A549 (cell line): ENCODE measurements at regions not wholly inside any gene's neighbourhood (a gene's known extent, or its start where the extent isn't known, plus 50 kb on each side); places are given as distances from the start of the nearest gene placed in this dataset.
A peak's percentile ranks its signal among the peaks of the same experiment; 100 is the strongest.

ENCODE experiments used
- ATAC-seq, 2 experiments: fragments of 200-7000 bp in 1 of 2; fragments of >200 bp in 1 of 2; cut with Nextera tagmentation in 1 of 2; cut with Tn5 transposase in 1 of 2; 3 replicates each; pipeline versions ENCODE4 v1.8.0 to v1.9.1; 2018 to 2020; ENCODE audit warnings: mild to moderate bottlenecking in 1 of 2, moderate library complexity in 1 of 2
- CTCF ChIA-PET: fragments of 300-600 bp; sonication (Branson Sonifier 250); formaldehyde crosslinking; extraction: SDS; loops from one replicate; lab custom pipeline; 2021; ENCODE audit warnings: antibody characterized with exemption, inconsistent platforms; lab: Yijun Ruan, JAX
- POLR2A ChIA-PET: fragments of 350-600 bp; formaldehyde crosslinking; extraction: SDS; loops from one replicate; lab custom pipeline; 2021; ENCODE audit warnings: antibody characterized with exemption, inconsistent platforms; lab: Yijun Ruan, JAX
- DNase-seq, 2 experiments: peaks; one replicate each; pipeline versions ENCODE4 v3.0.0 to v3.0.0-alpha.2; 2011 to 2016; ENCODE audit warnings: low read depth in 1 of 2, low spot score in 1 of 2
- FAIRE-seq: peaks from 2 replicates; lab custom pipeline; 2011; peaks lifted over from hg19 to GRCh38; lab: Jason Lieb, UNC
- H3K27ac ChIP-seq, 2 experiments: fragments of >200 bp; sonication (Bioruptor Twin); formaldehyde crosslinking; 3 replicates each; pipeline ENCODE4 v1.5.1; 2016 to 2017
- H3K4me1 ChIP-seq: fragments of >200 bp; sonication (Bioruptor Twin); formaldehyde crosslinking; 3 replicates; pipeline ENCODE4 v1.6.1; 2016
- H3K4me2 ChIP-seq: fragments of >200 bp; sonication (Bioruptor Twin); formaldehyde crosslinking; 3 replicates; pipeline ENCODE4 v1.6.1; 2016
- H3K4me3 ChIP-seq: fragments of >200 bp; sonication (Bioruptor Twin); formaldehyde crosslinking; 3 replicates; pipeline ENCODE4 v1.5.1; 2016
- H3K9me3 ChIP-seq: fragments of >200 bp; sonication (Bioruptor Twin); formaldehyde crosslinking; 3 replicates; pipeline ENCODE4 v1.6.1; 2016
- ESRRA ChIP-seq: fragments of 150-350 bp; IDR thresholded peaks from 2 replicates; pipeline ENCODE4 v1.6.1; 2014; ENCODE audit warnings: mild to moderate bottlenecking, low read length, borderline replicate concordance
- FOXS1 ChIP-seq: fragments of 250-450 bp; sonication (Bioruptor Pico); IDR thresholded peaks from 2 replicates; pipeline ENCODE4 v1.5.0; 2020; ENCODE audit warnings: mild to moderate bottlenecking, moderate library complexity
- GATA3 ChIP-seq: IDR thresholded peaks from 2 replicates; pipeline ENCODE4 v1.6.1; 2012; ENCODE audit warnings: borderline replicate concordance
- HDAC2 ChIP-seq: fragments of 200-600 bp; sonication (generic); IDR thresholded peaks from 2 replicates; pipeline ENCODE4 v1.6.1; 2016
- HES2 ChIP-seq: fragments of >200 bp; sonication (Bioruptor Twin); formaldehyde crosslinking; IDR thresholded peaks from 2 replicates; pipeline ENCODE4 v1.6.1; 2016
- HEYL ChIP-seq: fragments of 250-450 bp; sonication (Bioruptor Pico); IDR thresholded peaks from 2 replicates; pipeline ENCODE4 v1.8.0; 2021; ENCODE audit warnings: mild to moderate bottlenecking, moderate library complexity
- HOXB13 ChIP-seq: fragments of 250-450 bp; sonication (Bioruptor Pico); IDR thresholded peaks from 2 replicates; pipeline ENCODE4 v1.5.0; 2020; ENCODE audit warnings: low read depth, mild to moderate bottlenecking, moderate library complexity
- HOXB5 ChIP-seq: fragments of 250-450 bp; sonication (Bioruptor Pico); IDR thresholded peaks from 2 replicates; pipeline ENCODE4 v1.5.0; 2020; ENCODE audit warnings: mild to moderate bottlenecking, moderate library complexity
- MAFK ChIP-seq: fragments of 450-650 bp; IDR thresholded peaks from 2 replicates; pipeline ENCODE4 v1.6.1; 2014; ENCODE audit not compliant: partially characterized antibody
- MAX ChIP-seq: IDR thresholded peaks from 2 replicates; pipeline ENCODE4 v1.6.1; 2012
- MAZ ChIP-seq: fragments of 150-350 bp; IDR thresholded peaks from 2 replicates; pipeline ENCODE4 v1.6.1; 2014; ENCODE audit warnings: antibody characterized with exemption, low read depth, low read length, borderline replicate concordance
- MYC ChIP-seq: IDR thresholded peaks from 2 replicates; pipeline ENCODE4 v1.6.1; 2012; ENCODE audit warnings: mild to moderate bottlenecking, inconsistent platforms, low read length, improper control_type of control experiment, borderline replicate concordance
- NR3C1 ChIP-seq: fragments of >200 bp; sonication (Bioruptor Twin); formaldehyde crosslinking; IDR thresholded peaks from 3 replicates; pipeline ENCODE4 v1.6.1; 2017
- PHF8 ChIP-seq: fragments of 200-600 bp; sonication (generic); IDR thresholded peaks from 2 replicates; pipeline ENCODE4 v1.6.1; 2016; ENCODE audit warnings: low read depth, mild to moderate bottlenecking, antibody characterized with exemption, moderate library complexity, borderline replicate concordance
- POLR2A ChIP-seq: IDR thresholded peaks from 2 replicates; pipeline ENCODE4 v1.6.1; 2012; ENCODE audit warnings: mild to moderate bottlenecking, low read length
- POLR2AphosphoS2 ChIP-seq: conservative IDR thresholded peaks from 2 replicates; pipeline ENCODE4 v1.6.1; 2012; ENCODE audit warnings: low read length, improper control_type of control experiment, inconsistent platforms
- RCOR1 ChIP-seq: fragments of 150-350 bp; IDR thresholded peaks from 2 replicates; pipeline ENCODE4 v1.6.1; 2014; ENCODE audit warnings: antibody characterized with exemption, low read length, low read depth
- RNF2 ChIP-seq: fragments of 200-600 bp; sonication (generic); IDR thresholded peaks from 2 replicates; pipeline ENCODE4 v1.6.1; 2016; ENCODE audit warnings: low read depth, mild to moderate bottlenecking, antibody characterized with exemption, moderate library complexity, borderline replicate concordance
- SMC3 ChIP-seq: fragments of >200 bp; sonication (Bioruptor Twin); formaldehyde crosslinking; IDR thresholded peaks from 3 replicates; pipeline ENCODE4 v1.6.1; 2018; ENCODE audit warnings: inconsistent platforms
- SREBF2 ChIP-seq: fragments of 450-650 bp; IDR thresholded peaks from 2 replicates; pipeline ENCODE4 v1.6.1; 2014; ENCODE audit warnings: mild to moderate bottlenecking, moderate library complexity
- TFCP2L1 ChIP-seq: fragments of 250-450 bp; sonication (Bioruptor Pico); IDR thresholded peaks from 2 replicates; pipeline ENCODE4 v1.5.0; 2021; ENCODE audit warnings: mild to moderate bottlenecking
- ZC3H11A ChIP-seq: fragments of 450-650 bp; IDR thresholded peaks from 2 replicates; pipeline ENCODE4 v1.6.1; 2014; ENCODE audit warnings: antibody characterized with exemption, mild to moderate bottlenecking
- ZFP36 ChIP-seq: fragments of 450-650 bp; IDR thresholded peaks from 2 replicates; pipeline ENCODE4 v1.6.1; 2014; ENCODE audit warnings: borderline replicate concordance; ENCODE audit not compliant: partially characterized antibody
- ZNF302 ChIP-seq: fragments of 250-450 bp; sonication (Bioruptor Pico); IDR thresholded peaks from 2 replicates; pipeline ENCODE4 v1.9.0; 2021; ENCODE audit warnings: inconsistent platforms, mild to moderate bottlenecking, moderate library complexity
- WGBS: methylation state at CpG from one replicate; pipeline ENCODE4 v1.1.6; 2017; ENCODE audit errors: missing lambda C conversion rate; 5-methylcytosine and 5-hydroxymethylcytosine counted together
- TF ChIP-seq, protein P1 (sequence below): IDR thresholded peaks from 2 replicates; pipeline ENCODE4 v1.6.1; 2012; ENCODE audit warnings: low read depth, borderline replicate concordance
- TF ChIP-seq, protein P2 (sequence below): fragments of 250-450 bp; sonication (Bioruptor Pico); IDR thresholded peaks from 2 replicates; pipeline ENCODE4 v1.5.0; 2021; ENCODE audit warnings: mild to moderate bottlenecking, moderate library complexity, borderline replicate concordance

GRCh38 chr12:124394462-124395128 lies 99.7 kb downstream of the RFLNA start:
- H3K27ac ChIP-seq = peak overlapping the region; percentile 99 to 100
- H3K4me3 ChIP-seq = no peak overlapping the region
- TF ChIP-seq FOXS1 = no peak
- TF ChIP-seq ZFP36 = peak; percentile 45
- TF ChIP-seq, all 56 proteins: peak for 1
- DNase-seq (peak in 1 of 2 experiments; percentile 61), ATAC-seq (no peak), FAIRE-seq (no peak)
- no peaks in the 10 kb centered on the region for H3K9me3 ChIP-seq
- peaks cover 98% of the 10 kb centered on the region for H3K4me1 ChIP-seq
- ChIA-PET CTCF (interaction anchor here (0.9 to 10.2 kb wide), 8 partner anchors 14 to 357 kb away, joined by 3 to 87 read pairs (median 3); no protein-coding TSS in a partner anchor), POLR2A (no interaction called here)
- H3K4me2 ChIP-seq = peak overlapping the region; percentile 97
- WGBS = 38% methylated on average over 6 of the region's 6 CpGs

GRCh38 chr12:124393831-124394230 lies 98.9 kb downstream of the RFLNA start:
- TF ChIP-seq SREBF2 (no peak), PHF8 (no peak), MAX (no peak), HOXB13 (CRISPR knock-in tag) (no peak)
- TF ChIP-seq, all 56 proteins: peak for 0
- Histone ChIP-seq H3K9me3 (no peaks in the 10 kb centered on the region), H3K4me3 (no peak overlapping the region), H3K27ac (peak overlapping the region; percentile 99 to 100), H3K4me2 (peak overlapping the region; percentile 97), H3K4me1 (peaks cover 91% of the 10 kb centered on the region)
- CTCF ChIA-PET = interaction anchor here (0.5 to 10.2 kb wide), 13 partner anchors 14 to 374 kb away, joined by 3 to 87 read pairs (median 3); no protein-coding TSS in a partner anchor
- no peak for FAIRE-seq
- no peak for ATAC-seq
- POLR2A ChIA-PET = no interaction called here
- WGBS = 94% methylated on average over 14 of the region's 15 CpGs
- DNase-seq = no peak

DNA sequence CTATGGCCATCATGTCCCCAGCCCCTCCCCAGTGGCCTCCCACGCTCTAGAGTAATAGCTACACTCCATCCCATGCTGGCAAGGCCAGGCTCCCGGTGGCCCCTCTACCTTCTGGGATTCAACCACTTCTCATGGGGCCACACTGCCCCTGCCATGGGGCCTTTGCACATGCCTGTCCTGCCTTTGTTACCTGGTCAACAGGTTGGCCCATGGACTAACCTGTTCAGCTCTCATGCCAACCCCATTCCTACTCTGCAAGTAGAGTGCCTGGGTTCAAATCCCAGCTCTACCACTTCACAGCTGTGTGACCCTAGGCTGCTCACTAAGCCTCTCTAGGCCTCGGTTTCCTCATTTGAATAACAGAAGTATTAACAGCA lies 98.5 kb downstream of the RFLNA start:
- Histone ChIP-seq H3K9me3 (no peaks in the 10 kb centered on the region), H3K27ac (peak overlapping the region; percentile 99 to 100), H3K4me3 (no peak overlapping the region), H3K4me1 (peaks cover 89% of the 10 kb centered on the region), H3K4me2 (peak overlapping the region; percentile 97)
- CTCF ChIA-PET = interaction anchor here (0.6 to 10.2 kb wide), 17 partner anchors 7 to 375 kb away, joined by 3 to 100 read pairs (median 4); no protein-coding TSS in a partner anchor
- FAIRE-seq = no peak
- 38% methylated on average over 3 of the region's 3 CpGs for WGBS
- TF ChIP-seq ZNF302 (CRISPR knock-in tag) (0 out of 2 replicates have a peak, but pooled peaks have one; percentile 17), POLR2A (no peak), HOXB5 (CRISPR knock-in tag) (0 out of 2 replicates have a peak, but pooled peaks have one; percentile 43), GATA3 (no peak)
- POLR2A ChIA-PET = no interaction called here
- ATAC-seq = no peak
- no peak for DNase-seq

GRCh38 chr12:124392667-124393413 lies 97.9 kb downstream of the RFLNA start:
- no peak for FAIRE-seq
- no peaks in the 10 kb centered on the region for H3K9me3 ChIP-seq
- WGBS = 2% methylated on average over 15 of the region's 20 CpGs
- POLR2A ChIA-PET = no interaction called here
- peak overlapping the region; percentile 99 to 100 for H3K27ac ChIP-seq
- DNase-seq = peak in 1 of 2 experiments; percentile 89
- no peak overlapping the region for H3K4me3 ChIP-seq
- ATAC-seq = peak; percentile 20 to 47
- CTCF ChIA-PET = interaction anchor here (0.6 to 10.2 kb wide), 16 partner anchors 7 to 375 kb away, joined by 3 to 100 read pairs (median 4); no protein-coding TSS in a partner anchor
- peak overlapping the region; percentile 97 for H3K4me2 ChIP-seq
- H3K4me1 ChIP-seq = peaks cover 84% of the 10 kb centered on the region
- no peak for TF ChIP-seq ZFP36
- no peak for TF ChIP-seq HDAC2
- TF ChIP-seq SMC3 = no peak; the same call in 1 of the 3 replicates
- no peak for TF ChIP-seq HEYL (CRISPR knock-in tag)
- TF ChIP-seq GATA3 = no peak
- TF ChIP-seq POLR2AphosphoS2 = no peak; the same call in 1 of the 2 replicates
- peak; percentile 50; the same call in 1 of the 2 replicates for TF ChIP-seq HOXB13 (CRISPR knock-in tag)
- no peak for TF ChIP-seq HES2
- TF ChIP-seq, protein P1, sequence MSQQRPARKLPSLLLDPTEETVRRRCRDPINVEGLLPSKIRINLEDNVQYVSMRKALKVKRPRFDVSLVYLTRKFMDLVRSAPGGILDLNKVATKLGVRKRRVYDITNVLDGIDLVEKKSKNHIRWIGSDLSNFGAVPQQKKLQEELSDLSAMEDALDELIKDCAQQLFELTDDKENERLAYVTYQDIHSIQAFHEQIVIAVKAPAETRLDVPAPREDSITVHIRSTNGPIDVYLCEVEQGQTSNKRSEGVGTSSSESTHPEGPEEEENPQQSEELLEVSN = no peak; the same call in 1 of the 2 replicates
- TF ChIP-seq MYC = no peak
- TF ChIP-seq, protein P2, sequence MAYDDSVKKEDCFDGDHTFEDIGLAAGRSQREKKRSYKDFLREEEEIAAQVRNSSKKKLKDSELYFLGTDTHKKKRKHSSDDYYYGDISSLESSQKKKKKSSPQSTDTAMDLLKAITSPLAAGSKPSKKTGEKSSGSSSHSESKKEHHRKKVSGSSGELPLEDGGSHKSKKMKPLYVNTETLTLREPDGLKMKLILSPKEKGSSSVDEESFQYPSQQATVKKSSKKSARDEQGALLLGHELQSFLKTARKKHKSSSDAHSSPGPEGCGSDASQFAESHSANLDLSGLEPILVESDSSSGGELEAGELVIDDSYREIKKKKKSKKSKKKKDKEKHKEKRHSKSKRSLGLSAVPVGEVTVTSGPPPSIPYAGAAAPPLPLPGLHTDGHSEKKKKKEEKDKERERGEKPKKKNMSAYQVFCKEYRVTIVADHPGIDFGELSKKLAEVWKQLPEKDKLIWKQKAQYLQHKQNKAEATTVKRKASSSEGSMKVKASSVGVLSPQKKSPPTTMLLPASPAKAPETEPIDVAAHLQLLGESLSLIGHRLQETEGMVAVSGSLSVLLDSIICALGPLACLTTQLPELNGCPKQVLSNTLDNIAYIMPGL (CRISPR knock-in tag) = no peak
- TF ChIP-seq ZNF302 (CRISPR knock-in tag) = no peak
- no peak for TF ChIP-seq ESRRA
- TF ChIP-seq ZC3H11A = no peak
- no peak for TF ChIP-seq MAFK
- peak; percentile 10; the same call in 1 of the 2 replicates for TF ChIP-seq POLR2A
- TF ChIP-seq RCOR1 = no peak
- TF ChIP-seq NR3C1 = no peak
- TF ChIP-seq RNF2 = no peak
- TF ChIP-seq HOXB5 (CRISPR knock-in tag) = no peak
- TF ChIP-seq MAZ = no peak
- no peak for TF ChIP-seq TFCP2L1 (CRISPR knock-in tag)
